ENCODE measurements at regions not wholly inside any gene's neighbourhood (a gene's known extent, or its start where the extent isn't known, plus 50 kb on each side); places are given as distances from the start of the nearest gene placed in this dataset.

DNA sequence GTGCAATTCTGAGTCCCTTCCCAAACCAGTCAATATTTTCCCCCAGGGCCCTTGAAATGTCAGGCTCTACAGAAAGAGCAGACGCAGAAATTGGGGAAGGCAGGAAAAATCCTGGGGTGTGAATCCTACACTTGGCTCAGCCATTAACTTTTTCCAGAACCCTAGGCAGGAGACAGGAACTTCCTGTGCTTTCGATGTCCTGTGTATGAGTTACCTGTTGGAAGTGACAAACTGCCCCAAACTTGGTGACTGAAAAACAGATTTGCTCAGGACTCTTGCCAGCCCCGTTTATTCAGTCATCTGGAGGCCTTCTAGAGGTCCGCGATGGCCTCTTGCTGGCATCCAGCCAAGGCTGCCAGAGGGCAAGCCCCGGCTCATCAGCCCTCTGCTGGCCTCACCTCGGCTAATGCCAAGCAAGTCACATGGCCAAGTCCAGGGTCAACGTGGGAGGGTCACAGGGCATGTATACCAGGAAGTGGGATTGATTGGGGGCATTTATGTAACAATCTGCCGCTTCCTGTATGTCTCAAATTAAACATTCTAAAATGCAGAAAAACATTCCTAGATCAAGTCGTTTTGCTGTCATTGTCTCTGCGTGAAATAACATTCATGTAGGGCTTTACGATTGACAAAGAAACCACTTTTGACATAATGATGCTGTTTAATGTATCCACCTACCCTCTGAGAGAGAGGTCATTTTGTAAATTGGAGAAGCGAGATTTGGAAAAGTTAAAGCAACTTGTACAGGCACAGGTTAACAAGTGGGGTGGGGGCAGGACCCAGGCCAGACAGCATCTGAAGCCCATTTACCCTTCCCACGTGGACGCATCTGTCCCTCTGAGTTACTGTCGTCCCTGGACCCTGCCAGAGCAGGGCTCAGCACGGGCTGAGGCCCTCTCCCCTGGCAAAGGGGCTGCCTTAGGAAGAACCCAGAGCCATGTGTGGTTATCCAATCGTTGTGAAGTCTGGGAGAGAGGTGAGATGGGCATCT lies 179.4 kb downstream of the INHBB start:
- TF ChIP-seq EZH2 (optimal IDR thresholded peaks at IDR 0.05; ENCODE audit: low read depth, low read length) (no peak), EZH2phosphoT487 (IDR thresholded peaks at IDR 0.05; ENCODE audit: low read length) (no peak)
- TF ChIP-seq, protein P1, sequence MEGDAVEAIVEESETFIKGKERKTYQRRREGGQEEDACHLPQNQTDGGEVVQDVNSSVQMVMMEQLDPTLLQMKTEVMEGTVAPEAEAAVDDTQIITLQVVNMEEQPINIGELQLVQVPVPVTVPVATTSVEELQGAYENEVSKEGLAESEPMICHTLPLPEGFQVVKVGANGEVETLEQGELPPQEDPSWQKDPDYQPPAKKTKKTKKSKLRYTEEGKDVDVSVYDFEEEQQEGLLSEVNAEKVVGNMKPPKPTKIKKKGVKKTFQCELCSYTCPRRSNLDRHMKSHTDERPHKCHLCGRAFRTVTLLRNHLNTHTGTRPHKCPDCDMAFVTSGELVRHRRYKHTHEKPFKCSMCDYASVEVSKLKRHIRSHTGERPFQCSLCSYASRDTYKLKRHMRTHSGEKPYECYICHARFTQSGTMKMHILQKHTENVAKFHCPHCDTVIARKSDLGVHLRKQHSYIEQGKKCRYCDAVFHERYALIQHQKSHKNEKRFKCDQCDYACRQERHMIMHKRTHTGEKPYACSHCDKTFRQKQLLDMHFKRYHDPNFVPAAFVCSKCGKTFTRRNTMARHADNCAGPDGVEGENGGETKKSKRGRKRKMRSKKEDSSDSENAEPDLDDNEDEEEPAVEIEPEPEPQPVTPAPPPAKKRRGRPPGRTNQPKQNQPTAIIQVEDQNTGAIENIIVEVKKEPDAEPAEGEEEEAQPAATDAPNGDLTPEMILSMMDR (IDR thresholded peaks at IDR 0.05; ENCODE audit: low read length): no peak
- Histone ChIP-seq H4K20me1 (ENCODE audit: insufficient read depth, low read length) (no peaks in the 10 kb centered on the region), H3K9ac (ENCODE audit: low read length) (no peak overlapping the region), H2AFZ (ENCODE audit: low read length) (no peak overlapping the region), H3K27me3 (replicated peaks; ENCODE audit: insufficient read depth, low read length) (peaks cover 22% of the 10 kb centered on the region; the same call in 1 of the 2 replicates), H3K27ac (ENCODE audit: low read length) (no peak overlapping the region), H3K4me1 (ENCODE audit: low read length) (no peaks in the 10 kb centered on the region), H3F3A (ENCODE audit: insufficient read depth, low read length) (no peaks in the 10 kb centered on the region), H3K9me3 (replicated peaks; ENCODE audit: insufficient read depth, low read length) (no peaks in the 10 kb centered on the region), H3K4me2 (ENCODE audit: low read depth, low read length) (no peak overlapping the region), H3K4me3 (ENCODE audit: low read length) (no peak overlapping the region), H3K36me3 (replicated peaks; ENCODE audit: insufficient read depth, low read length) (no peaks in the 10 kb centered on the region), H3K9me2 (replicated peaks; ENCODE audit: insufficient read depth, low read length) (no peaks in the 10 kb centered on the region), H3K79me2 (ENCODE audit: low read length) (no peaks in the 10 kb centered on the region)
- no peak for DNase-seq

DNA sequence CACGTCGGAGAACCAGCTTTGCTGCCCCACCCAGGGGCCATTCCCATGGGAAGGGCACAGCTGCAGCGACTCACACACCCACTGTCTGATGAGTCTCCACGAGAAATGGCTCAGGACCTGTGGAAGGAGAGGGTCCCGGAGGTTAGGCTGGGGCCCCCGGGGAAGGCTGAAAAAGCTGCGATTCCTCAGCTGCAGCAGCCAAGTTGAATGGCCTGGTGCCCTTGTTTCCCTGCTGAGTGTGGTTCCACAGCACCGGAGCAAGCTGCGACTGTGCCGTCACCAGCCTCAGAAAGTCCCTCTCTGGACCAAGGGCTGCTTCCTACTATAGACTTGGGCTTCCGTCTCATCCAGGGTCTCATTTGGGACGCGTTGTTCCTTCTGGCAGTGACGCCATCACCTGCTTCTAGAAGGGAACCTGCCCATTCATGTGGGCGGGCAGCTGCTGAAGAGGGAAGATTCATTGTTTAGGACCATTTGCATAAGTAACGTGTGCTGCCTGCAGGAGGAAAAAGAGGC lies 180.2 kb downstream of the INHBB start:
- Histone ChIP-seq H3K4me2 (ENCODE audit: low read depth, low read length) (no peak overlapping the region), H2AFZ (ENCODE audit: low read length) (no peak overlapping the region), H3K4me3 (ENCODE audit: low read length) (no peak overlapping the region), H3K79me2 (ENCODE audit: low read length) (no peaks in the 10 kb centered on the region), H3K4me1 (ENCODE audit: low read length) (no peaks in the 10 kb centered on the region), H3F3A (ENCODE audit: insufficient read depth, low read length) (no peaks in the 10 kb centered on the region), H3K27me3 (replicated peaks; ENCODE audit: insufficient read depth, low read length) (peaks cover 22% of the 10 kb centered on the region; the same call in 1 of the 2 replicates), H4K20me1 (ENCODE audit: insufficient read depth, low read length) (no peaks in the 10 kb centered on the region), H3K9me2 (replicated peaks; ENCODE audit: insufficient read depth, low read length) (no peaks in the 10 kb centered on the region), H3K9ac (ENCODE audit: low read length) (no peak overlapping the region), H3K9me3 (replicated peaks; ENCODE audit: insufficient read depth, low read length) (no peaks in the 10 kb centered on the region), H3K36me3 (replicated peaks; ENCODE audit: insufficient read depth, low read length) (no peaks in the 10 kb centered on the region), H3K27ac (ENCODE audit: low read length) (no peak overlapping the region)
- DNase-seq: no peak
- TF ChIP-seq, protein P1 (IDR thresholded peaks at IDR 0.05; ENCODE audit: low read length): no peak
- no peak for TF ChIP-seq EZH2phosphoT487 (IDR thresholded peaks at IDR 0.05; ENCODE audit: low read length)
- no peak for TF ChIP-seq EZH2 (optimal IDR thresholded peaks at IDR 0.05; ENCODE audit: low read depth, low read length)

DNA sequence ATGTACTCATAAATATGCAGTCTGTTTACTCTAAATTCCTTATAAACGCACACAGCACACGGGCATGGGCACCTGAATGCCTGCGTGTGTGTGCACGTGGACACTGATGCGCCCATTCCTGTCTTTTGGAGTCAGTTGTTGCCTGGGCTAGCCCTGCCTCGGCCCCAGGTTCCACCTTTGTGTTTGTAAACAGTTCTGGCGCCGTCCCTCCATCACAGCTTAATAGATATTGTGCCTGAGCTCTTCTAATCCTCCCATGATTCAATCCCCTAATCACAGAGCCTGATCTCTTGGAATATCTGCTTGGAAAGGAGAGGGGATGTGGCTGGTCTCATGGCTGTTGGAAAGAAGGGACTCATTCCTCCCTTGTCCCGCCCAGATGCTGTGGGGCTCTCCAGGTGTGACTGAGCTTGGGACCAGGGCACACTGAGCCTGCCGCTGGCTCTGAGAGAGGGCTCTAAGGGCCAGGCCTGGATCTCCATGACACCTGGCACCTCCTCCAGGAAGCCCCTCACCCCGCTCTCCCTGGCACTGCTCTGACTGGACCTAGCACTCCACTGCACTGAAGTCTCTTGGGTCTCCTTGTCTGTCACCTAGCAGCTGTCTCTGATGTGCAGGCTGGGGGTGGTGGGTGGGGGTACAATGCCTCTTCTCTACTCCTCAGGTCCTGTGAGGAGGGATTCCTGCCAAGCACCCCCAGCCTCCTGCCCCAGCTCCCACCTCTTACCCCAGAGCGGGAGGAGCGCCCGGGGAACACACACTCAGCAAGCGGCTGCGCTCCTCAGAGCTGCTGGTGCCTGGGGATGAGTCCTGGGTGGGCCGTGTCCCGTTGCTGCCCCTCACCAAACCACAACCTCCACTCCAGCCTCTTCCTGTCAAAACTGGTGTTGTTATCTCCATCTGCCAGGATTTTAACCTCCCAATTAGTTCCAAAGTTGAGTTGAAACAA lies 181.3 kb downstream of the INHBB start:
- TF ChIP-seq EZH2phosphoT487 (IDR thresholded peaks at IDR 0.05; ENCODE audit: low read length) (no peak), EZH2 (optimal IDR thresholded peaks at IDR 0.05; ENCODE audit: low read depth, low read length) (no peak)
- TF ChIP-seq, protein P1 (IDR thresholded peaks at IDR 0.05; ENCODE audit: low read length): no peak
- Histone ChIP-seq H3K4me3 (ENCODE audit: low read length) (no peak overlapping the region), H3K4me2 (ENCODE audit: low read depth, low read length) (no peak overlapping the region), H3K36me3 (replicated peaks; ENCODE audit: insufficient read depth, low read length) (no peaks in the 10 kb centered on the region), H3K9me3 (replicated peaks; ENCODE audit: insufficient read depth, low read length) (no peaks in the 10 kb centered on the region), H3K27me3 (replicated peaks; ENCODE audit: insufficient read depth, low read length) (peaks cover 18% of the 10 kb centered on the region; the same call in 1 of the 2 replicates), H3K9ac (ENCODE audit: low read length) (no peak overlapping the region), H3F3A (ENCODE audit: insufficient read depth, low read length) (no peaks in the 10 kb centered on the region), H4K20me1 (ENCODE audit: insufficient read depth, low read length) (no peaks in the 10 kb centered on the region), H2AFZ (ENCODE audit: low read length) (no peak overlapping the region), H3K79me2 (ENCODE audit: low read length) (no peaks in the 10 kb centered on the region), H3K9me2 (replicated peaks; ENCODE audit: insufficient read depth, low read length) (no peaks in the 10 kb centered on the region), H3K27ac (ENCODE audit: low read length) (no peak overlapping the region), H3K4me1 (ENCODE audit: low read length) (no peaks in the 10 kb centered on the region)
- DNase-seq: no peak

Data from MM.1S (cell line).